ENCODE measurements at regions not wholly inside any gene's neighbourhood (a gene's known extent, or its start where the extent isn't known, plus 50 kb on each side); places are given as distances from the start of the nearest gene placed in this dataset.

DNA sequence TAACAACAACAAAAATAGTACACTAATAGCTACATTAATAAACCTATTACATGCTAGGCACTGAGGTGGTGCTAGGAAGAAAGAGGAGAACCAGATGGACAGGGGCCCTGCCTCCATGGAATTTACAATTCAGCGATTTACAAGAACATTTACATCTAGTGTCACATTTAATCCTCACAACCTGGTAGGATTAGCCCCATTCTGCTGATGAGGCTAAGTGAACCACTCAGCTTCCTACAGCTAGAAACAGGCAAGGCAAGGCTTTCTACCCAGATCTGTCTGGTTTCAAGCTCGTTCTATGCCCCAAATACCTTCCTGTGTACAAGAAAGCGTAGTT lies 368.4 kb downstream of the BUD13 start:
- no peak for DNase-seq (ENCODE audit: low read depth)
- H3K4me3 ChIP-seq (ENCODE audit: control insufficient read depth, low read depth, low read length), result no peak overlapping the region
- TF ChIP-seq, protein P1, sequence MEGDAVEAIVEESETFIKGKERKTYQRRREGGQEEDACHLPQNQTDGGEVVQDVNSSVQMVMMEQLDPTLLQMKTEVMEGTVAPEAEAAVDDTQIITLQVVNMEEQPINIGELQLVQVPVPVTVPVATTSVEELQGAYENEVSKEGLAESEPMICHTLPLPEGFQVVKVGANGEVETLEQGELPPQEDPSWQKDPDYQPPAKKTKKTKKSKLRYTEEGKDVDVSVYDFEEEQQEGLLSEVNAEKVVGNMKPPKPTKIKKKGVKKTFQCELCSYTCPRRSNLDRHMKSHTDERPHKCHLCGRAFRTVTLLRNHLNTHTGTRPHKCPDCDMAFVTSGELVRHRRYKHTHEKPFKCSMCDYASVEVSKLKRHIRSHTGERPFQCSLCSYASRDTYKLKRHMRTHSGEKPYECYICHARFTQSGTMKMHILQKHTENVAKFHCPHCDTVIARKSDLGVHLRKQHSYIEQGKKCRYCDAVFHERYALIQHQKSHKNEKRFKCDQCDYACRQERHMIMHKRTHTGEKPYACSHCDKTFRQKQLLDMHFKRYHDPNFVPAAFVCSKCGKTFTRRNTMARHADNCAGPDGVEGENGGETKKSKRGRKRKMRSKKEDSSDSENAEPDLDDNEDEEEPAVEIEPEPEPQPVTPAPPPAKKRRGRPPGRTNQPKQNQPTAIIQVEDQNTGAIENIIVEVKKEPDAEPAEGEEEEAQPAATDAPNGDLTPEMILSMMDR (IDR thresholded peaks at IDR 0.05; ENCODE audit: control insufficient read depth, insufficient read depth, low read depth, low read length, missing control alignments), result no peak

DNA sequence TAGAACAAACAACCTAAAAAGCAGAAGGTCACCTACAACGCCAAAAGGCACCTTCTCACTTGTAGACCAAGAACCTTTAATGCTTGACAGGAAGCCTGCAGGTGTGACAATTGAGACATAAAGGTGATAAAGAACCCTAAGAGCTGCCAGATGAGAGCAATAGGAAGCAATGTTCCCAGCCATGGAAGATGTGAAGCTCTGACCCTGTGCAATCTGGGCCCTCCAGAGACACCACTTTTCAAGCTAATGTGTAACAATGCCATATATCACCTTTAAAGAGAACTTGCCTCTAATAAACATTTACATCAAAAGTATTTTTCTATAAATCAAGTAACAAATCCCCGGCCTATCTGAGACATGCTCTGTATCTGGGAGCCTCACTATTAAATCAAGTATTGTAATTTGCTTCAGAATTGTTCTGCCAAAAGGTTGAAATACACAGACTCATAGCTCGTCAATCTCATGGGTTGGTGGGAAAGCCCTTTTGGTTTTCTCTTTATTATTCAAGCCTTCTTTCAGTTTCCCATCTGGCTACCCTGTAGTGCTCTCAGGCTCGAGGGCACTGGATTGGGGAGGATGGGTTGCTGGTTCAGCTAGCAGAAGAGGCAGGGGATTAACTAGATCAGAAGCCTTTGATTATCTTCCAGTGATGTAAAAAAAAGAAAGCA lies 368.9 kb downstream of the BUD13 start:
- TF ChIP-seq, protein P1 (IDR thresholded peaks at IDR 0.05; ENCODE audit: control insufficient read depth, insufficient read depth, low read depth, low read length, missing control alignments), result no peak
- no peak overlapping the region for H3K4me3 ChIP-seq (ENCODE audit: control insufficient read depth, low read depth, low read length)
- DNase-seq (ENCODE audit: low read depth), result no peak

DNA sequence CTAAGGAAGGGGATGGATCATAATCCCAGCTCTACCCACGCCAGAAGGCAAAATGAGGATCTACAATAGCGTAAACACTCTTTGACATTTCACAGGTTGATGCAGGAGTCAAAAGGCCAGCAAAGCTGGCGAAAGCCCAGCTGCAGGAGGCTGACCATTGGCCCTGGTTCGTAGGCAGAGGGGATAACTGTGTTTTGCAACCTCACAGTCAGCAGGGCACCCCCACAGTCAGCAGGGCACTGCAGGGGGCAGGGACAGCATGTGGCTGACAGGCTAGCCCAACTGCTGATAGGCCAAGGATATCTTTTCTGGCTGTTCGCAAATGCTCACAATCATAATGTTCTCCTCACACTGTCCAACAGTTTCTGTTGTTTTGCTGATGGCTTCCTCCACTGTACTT lies 372.7 kb downstream of the BUD13 start:
- TF ChIP-seq, protein P1 (IDR thresholded peaks at IDR 0.05; ENCODE audit: control insufficient read depth, insufficient read depth, low read depth, low read length, missing control alignments), result no peak
- no peak for DNase-seq (ENCODE audit: low read depth)
- no peak overlapping the region for H3K4me3 ChIP-seq (ENCODE audit: control insufficient read depth, low read depth, low read length)

DNA sequence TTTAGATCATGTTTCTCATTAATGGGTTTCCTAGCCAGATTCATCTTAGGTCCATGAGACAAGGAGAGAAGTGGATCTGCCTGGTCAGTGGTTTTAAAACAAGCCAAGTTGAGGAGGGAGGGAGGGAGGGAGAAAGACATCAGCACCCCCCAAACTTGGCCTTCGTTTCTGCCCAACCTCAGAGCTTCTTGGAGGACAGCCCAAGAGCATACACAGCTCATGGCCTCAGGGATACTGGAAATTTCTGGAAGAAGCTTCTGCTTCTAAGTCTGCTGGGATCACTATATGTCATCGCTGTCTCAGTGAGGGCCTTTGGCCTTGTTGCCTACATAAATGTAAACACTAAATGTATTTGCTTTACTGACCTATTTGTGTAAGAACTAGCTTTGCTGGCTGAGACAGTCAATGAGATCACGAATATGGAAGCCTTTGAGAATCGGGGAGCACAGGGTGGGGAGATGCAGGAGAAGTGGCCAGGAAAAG lies 375.1 kb downstream of the BUD13 start:
- TF ChIP-seq, protein P1 (IDR thresholded peaks at IDR 0.05; ENCODE audit: control insufficient read depth, insufficient read depth, low read depth, low read length, missing control alignments), result no peak
- no peak overlapping the region for H3K4me3 ChIP-seq (ENCODE audit: control insufficient read depth, low read depth, low read length)
- DNase-seq (ENCODE audit: low read depth), result no peak

- TF ChIP-seq, protein P1 (IDR thresholded peaks at IDR 0.05; ENCODE audit: control insufficient read depth, insufficient read depth, low read depth, low read length, missing control alignments), result no peak
- no peak overlapping the region for H3K4me3 ChIP-seq (ENCODE audit: control insufficient read depth, low read depth, low read length)
- no peak for DNase-seq (ENCODE audit: low read depth)
These were observed 376.5 kb downstream of the BUD13 start for GRCh38 chr11:116396331-116396730.

DNA sequence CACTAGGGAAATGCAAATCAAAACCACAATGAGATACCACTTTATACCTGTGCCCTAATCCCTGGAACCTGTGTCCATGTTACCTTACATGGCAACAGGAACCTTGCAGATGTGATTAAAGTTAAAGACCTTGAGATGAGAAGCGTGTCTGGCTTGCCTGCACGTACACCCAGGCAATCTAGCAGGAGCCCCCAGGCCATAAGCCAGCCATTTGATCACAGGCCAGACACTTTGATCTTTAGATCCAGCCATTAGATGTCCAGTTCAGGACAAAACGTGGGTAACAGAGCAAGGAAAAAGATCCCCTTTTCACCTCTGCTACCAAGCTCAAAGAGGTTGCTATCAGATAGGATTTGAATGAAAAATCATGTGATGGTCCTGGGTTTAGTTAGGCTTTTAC lies 378.8 kb downstream of the BUD13 start:
- H3K4me3 ChIP-seq (ENCODE audit: control insufficient read depth, low read depth, low read length), result no peak overlapping the region
- TF ChIP-seq, protein P1 (IDR thresholded peaks at IDR 0.05; ENCODE audit: control insufficient read depth, insufficient read depth, low read depth, low read length, missing control alignments), result no peak
- no peak for DNase-seq (ENCODE audit: low read depth)

Measured in AG09309 (cell line).